ENCODE measurements at regions not wholly inside any gene's neighbourhood (a gene's known extent, or its start where the extent isn't known, plus 50 kb on each side); places are given as distances from the start of the nearest gene placed in this dataset.
"Not testable (repeated sequence)": the region's sequence is repeated elsewhere in the genome, so short reads cannot be mapped to it uniquely, and the experiment has no call there.

DNA sequence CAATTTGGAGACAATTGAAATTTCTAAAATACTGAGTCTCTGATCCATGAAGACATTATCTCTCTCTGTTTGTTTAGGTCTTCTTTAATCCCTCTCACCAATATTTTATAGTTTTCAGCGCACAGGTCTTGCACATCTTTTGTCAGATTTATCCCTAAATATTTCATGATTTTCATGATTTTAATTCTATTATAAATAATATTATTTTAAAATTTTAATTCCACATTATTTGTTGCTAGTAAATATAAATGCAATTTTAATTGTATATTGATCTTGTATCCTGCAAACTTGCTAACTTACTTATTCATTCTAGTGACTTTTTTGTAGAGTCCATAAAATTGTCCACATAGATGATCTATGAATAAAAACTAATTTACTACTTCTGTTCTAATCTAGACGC lies 112.6 kb upstream of the TNPO1 start:
- H3K4me3 ChIP-seq (ENCODE audit: low read length): no peak overlapping the region
- no peak overlapping the region for H3K27ac ChIP-seq (ENCODE audit: low read depth, low read length)
- H3K27me3 Mint-ChIP-seq (ENCODE audit: insufficient read depth): peaks cover 3% of the 10 kb centered on the region
- H3K4me1 Mint-ChIP-seq: peaks cover 4% of the 10 kb centered on the region
- peaks cover 7% of the 10 kb centered on the region for H3K9me3 ChIP-seq (ENCODE audit: control insufficient read depth, low read length)
- no peaks in the 10 kb centered on the region for H3K27me3 ChIP-seq (ENCODE audit: control insufficient read depth, insufficient read depth, low read length, poor library complexity, severe bottlenecking)
- 100% methylated on average over 2 of the region's 2 CpGs; no CpG with 5 or more reads in 1 of the 2 experiments for WGBS, 2 experiments (ENCODE audit: insufficient coverage in 1 of 2, insufficient read length in 1 of 2)
- H3K9ac ChIP-seq (ENCODE audit: extremely low read depth, low read length, poor library complexity, severe bottlenecking): no peak overlapping the region
- H3K36me3 ChIP-seq (ENCODE audit: control insufficient read depth, insufficient read depth, low read length): no peaks in the 10 kb centered on the region
- H3K27ac Mint-ChIP-seq: no peak overlapping the region
- no peaks in the 10 kb centered on the region for H3K4me1 ChIP-seq (ENCODE audit: control insufficient read depth, insufficient read depth, low read length)
- TF ChIP-seq, protein P1, sequence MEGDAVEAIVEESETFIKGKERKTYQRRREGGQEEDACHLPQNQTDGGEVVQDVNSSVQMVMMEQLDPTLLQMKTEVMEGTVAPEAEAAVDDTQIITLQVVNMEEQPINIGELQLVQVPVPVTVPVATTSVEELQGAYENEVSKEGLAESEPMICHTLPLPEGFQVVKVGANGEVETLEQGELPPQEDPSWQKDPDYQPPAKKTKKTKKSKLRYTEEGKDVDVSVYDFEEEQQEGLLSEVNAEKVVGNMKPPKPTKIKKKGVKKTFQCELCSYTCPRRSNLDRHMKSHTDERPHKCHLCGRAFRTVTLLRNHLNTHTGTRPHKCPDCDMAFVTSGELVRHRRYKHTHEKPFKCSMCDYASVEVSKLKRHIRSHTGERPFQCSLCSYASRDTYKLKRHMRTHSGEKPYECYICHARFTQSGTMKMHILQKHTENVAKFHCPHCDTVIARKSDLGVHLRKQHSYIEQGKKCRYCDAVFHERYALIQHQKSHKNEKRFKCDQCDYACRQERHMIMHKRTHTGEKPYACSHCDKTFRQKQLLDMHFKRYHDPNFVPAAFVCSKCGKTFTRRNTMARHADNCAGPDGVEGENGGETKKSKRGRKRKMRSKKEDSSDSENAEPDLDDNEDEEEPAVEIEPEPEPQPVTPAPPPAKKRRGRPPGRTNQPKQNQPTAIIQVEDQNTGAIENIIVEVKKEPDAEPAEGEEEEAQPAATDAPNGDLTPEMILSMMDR (conservative IDR thresholded peaks at IDR 0.05): no peak
- no peak overlapping the region for H3K4me3 Mint-ChIP-seq
- H3K36me3 Mint-ChIP-seq (ENCODE audit: low read depth): no peaks in the 10 kb centered on the region
- H3K9me3 Mint-ChIP-seq: peaks cover 3% of the 10 kb centered on the region
- no peak for DNase-seq

DNA sequence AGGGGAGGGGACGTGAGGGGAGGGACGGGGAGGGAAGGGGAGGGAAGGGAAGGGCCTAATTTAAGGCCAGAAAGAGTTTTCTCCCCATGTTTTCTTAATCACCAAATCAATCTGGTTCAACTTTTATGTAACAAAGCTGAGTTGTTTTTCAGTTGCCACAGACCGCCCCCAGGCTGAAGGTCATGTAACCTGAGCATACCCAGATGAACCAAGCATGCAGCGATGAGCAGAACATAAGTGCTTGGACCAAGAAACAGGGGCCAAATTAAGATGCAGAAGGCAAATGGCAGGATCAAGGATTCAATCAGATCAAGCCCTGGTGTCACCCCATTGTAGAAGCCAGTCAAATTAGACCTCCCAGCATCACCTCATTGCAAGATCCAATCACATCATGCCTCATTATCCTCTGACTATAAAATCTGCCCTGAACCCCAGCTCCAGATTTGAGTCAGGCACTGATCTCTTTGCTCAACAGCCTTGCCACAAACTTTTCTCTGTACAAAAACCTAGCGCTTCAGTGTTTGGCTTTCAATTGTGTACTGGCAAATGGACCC lies 113.5 kb upstream of the TNPO1 start:
- H3K27me3 ChIP-seq (ENCODE audit: control insufficient read depth, insufficient read depth, low read length, poor library complexity, severe bottlenecking): no peaks in the 10 kb centered on the region
- no peak overlapping the region for H3K27ac ChIP-seq (ENCODE audit: low read depth, low read length)
- no peak overlapping the region for H3K4me3 ChIP-seq (ENCODE audit: low read length)
- WGBS, 2 experiments (ENCODE audit: insufficient coverage in 1 of 2, insufficient read length in 1 of 2): 87 to 100% methylated on average over 1 to 5 of the region's 5 CpGs
- no peak for DNase-seq
- H3K9me3 Mint-ChIP-seq: peaks cover 3% of the 10 kb centered on the region
- no peaks in the 10 kb centered on the region for H3K9me3 ChIP-seq (ENCODE audit: control insufficient read depth, low read length)
- no peaks in the 10 kb centered on the region for H3K36me3 Mint-ChIP-seq (ENCODE audit: low read depth)
- peaks cover 4% of the 10 kb centered on the region for H3K4me1 Mint-ChIP-seq
- H3K27ac Mint-ChIP-seq: no peak overlapping the region
- TF ChIP-seq, protein P1 (conservative IDR thresholded peaks at IDR 0.05): no peak
- no peaks in the 10 kb centered on the region for H3K36me3 ChIP-seq (ENCODE audit: control insufficient read depth, insufficient read depth, low read length)
- no peak overlapping the region for H3K9ac ChIP-seq (ENCODE audit: extremely low read depth, low read length, poor library complexity, severe bottlenecking)
- H3K27me3 Mint-ChIP-seq (ENCODE audit: insufficient read depth): peaks cover 3% of the 10 kb centered on the region
- no peak overlapping the region for H3K4me3 Mint-ChIP-seq
- no peaks in the 10 kb centered on the region for H3K4me1 ChIP-seq (ENCODE audit: control insufficient read depth, insufficient read depth, low read length)

DNA sequence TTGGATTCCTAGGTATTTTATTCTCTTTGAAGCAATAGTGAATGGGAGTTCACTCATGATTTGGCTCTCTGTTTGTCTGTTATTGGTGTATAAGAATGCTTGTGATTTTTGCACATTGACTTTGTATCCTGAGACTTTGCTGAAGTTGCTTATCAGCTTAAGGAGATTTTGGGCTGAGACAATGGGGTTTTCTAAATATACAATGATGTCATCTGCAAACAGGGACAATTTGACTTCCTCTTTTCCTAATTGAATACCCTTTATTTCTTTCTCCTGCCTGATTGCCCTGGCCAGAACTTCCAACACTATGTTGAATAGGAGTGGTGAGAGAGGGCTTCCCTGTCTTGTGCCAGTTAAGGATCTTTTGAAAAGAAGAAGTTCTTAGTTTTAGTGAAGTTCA lies 114.4 kb upstream of the TNPO1 start:
- H3K9me3 ChIP-seq (ENCODE audit: control insufficient read depth, low read length); H3K27me3 ChIP-seq (ENCODE audit: control insufficient read depth, insufficient read depth, low read length, poor library complexity, severe bottlenecking); H3K27me3 Mint-ChIP-seq (ENCODE audit: insufficient read depth); H3K27ac ChIP-seq (ENCODE audit: low read depth, low read length); H3K9ac ChIP-seq (ENCODE audit: extremely low read depth, low read length, poor library complexity, severe bottlenecking); H3K4me1 Mint-ChIP-seq; H3K27ac Mint-ChIP-seq; DNase-seq; H3K36me3 Mint-ChIP-seq (ENCODE audit: low read depth); H3K4me3 ChIP-seq (ENCODE audit: low read length); H3K4me3 Mint-ChIP-seq; H3K36me3 ChIP-seq (ENCODE audit: control insufficient read depth, insufficient read depth, low read length); H3K9me3 Mint-ChIP-seq; H3K4me1 ChIP-seq (ENCODE audit: control insufficient read depth, insufficient read depth, low read length): not testable (repeated sequence)

DNA sequence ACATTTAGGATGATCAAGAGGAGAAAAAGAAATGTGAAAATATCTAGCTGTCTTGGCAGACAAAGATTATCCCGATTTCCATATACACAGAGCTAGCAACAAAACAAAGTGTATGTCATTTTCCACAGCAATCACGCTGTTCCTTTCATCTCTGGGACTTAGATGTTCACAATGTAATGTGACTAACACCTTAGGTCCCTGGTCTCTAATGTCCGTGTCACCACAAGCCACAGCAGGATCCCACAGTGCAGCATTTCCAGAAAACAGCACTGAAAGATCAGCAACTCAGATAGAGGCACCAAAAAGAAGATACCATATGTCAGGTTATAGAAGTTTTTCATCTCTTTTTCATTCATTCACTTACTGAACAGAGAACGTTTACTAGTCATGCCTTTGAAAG lies 118.0 kb upstream of the TNPO1 start:
- Histone ChIP-seq H3K27me3 (ENCODE audit: control insufficient read depth, insufficient read depth, low read length, poor library complexity, severe bottlenecking) (no peaks in the 10 kb centered on the region), H3K9ac (ENCODE audit: extremely low read depth, low read length, poor library complexity, severe bottlenecking) (no peak overlapping the region), H3K4me1 (ENCODE audit: control insufficient read depth, insufficient read depth, low read length) (no peaks in the 10 kb centered on the region), H3K36me3 (ENCODE audit: control insufficient read depth, insufficient read depth, low read length) (no peaks in the 10 kb centered on the region), H3K9me3 (ENCODE audit: control insufficient read depth, low read length) (no peaks in the 10 kb centered on the region), H3K4me3 (ENCODE audit: low read length) (no peak overlapping the region), H3K27ac (ENCODE audit: low read depth, low read length) (no peak overlapping the region)
- Mint-ChIP-seq H3K36me3 (ENCODE audit: low read depth) (no peaks in the 10 kb centered on the region), H3K9me3 (peaks cover 3% of the 10 kb centered on the region), H3K27me3 (ENCODE audit: insufficient read depth) (peaks cover 1% of the 10 kb centered on the region), H3K4me3 (no peak overlapping the region), H3K4me1 (peaks cover 4% of the 10 kb centered on the region), H3K27ac (no peak overlapping the region)
- TF ChIP-seq, protein P1 (conservative IDR thresholded peaks at IDR 0.05): no peak
- no peak for DNase-seq
- 82 to 100% methylated on average over 3 to 4 of the region's 4 CpGs for WGBS, 2 experiments (ENCODE audit: insufficient coverage in 1 of 2, insufficient read length in 1 of 2)
